HEK293T (cell line): ENCODE measurements at regions not wholly inside any gene's neighbourhood (a gene's known extent, or its start where the extent isn't known, plus 50 kb on each side); places are given as distances from the start of the nearest gene placed in this dataset.

ENCODE experiments used
- CTCF ChIA-PET: fragments of 350-600 bp; formaldehyde crosslinking; extraction: SDS; loops from one replicate; lab custom pipeline; 2021; ENCODE audit warnings: antibody characterized with exemption, inconsistent platforms; lab: Yijun Ruan, JAX
- POLR2A ChIA-PET: fragments of 350-600 bp; formaldehyde crosslinking; extraction: SDS; loops from one replicate; lab custom pipeline; 2020; ENCODE audit warnings: antibody characterized with exemption, inconsistent platforms; lab: Yijun Ruan, JAX
- DNase-seq: peaks from one replicate; pipeline ENCODE4 v3.0.0; 2012; ENCODE audit warnings: mixed read lengths; ENCODE audit errors: extremely low spot score
- ARNT ChIP-seq: fragments of 450-650 bp; IDR thresholded peaks from 2 replicates; pipeline ENCODE4 v1.6.1; 2017; ENCODE audit warnings: mild to moderate bottlenecking
- BHLHE40 ChIP-seq: fragments of 450-650 bp; IDR thresholded peaks from 2 replicates; pipeline ENCODE4 v1.6.1; 2016; ENCODE audit warnings: mild to moderate bottlenecking, moderate library complexity, borderline replicate concordance
- CTBP1 ChIP-seq: fragments of 450-650 bp; IDR thresholded peaks from 2 replicates; pipeline ENCODE4 v1.6.1; 2016; ENCODE audit warnings: borderline replicate concordance
- ELF4 ChIP-seq: fragments of 450-650 bp; IDR thresholded peaks from 2 replicates; pipeline ENCODE4 v1.6.1; 2017; ENCODE audit warnings: antibody characterized with exemption
- FOXA1 ChIP-seq: fragments of 450-650 bp; IDR thresholded peaks from 2 replicates; pipeline ENCODE4 v1.6.1; 2016; ENCODE audit warnings: mild to moderate bottlenecking
- FOXK2 ChIP-seq: fragments of 450-650 bp; IDR thresholded peaks from 2 replicates; pipeline ENCODE4 v1.6.1; 2016; ENCODE audit warnings: mild to moderate bottlenecking
- FOXM1 ChIP-seq: fragments of 450-650 bp; IDR thresholded peaks from 2 replicates; pipeline ENCODE4 v1.6.1; 2017; ENCODE audit warnings: mild to moderate bottlenecking, borderline replicate concordance
- HDGF ChIP-seq: fragments of 450-650 bp; IDR thresholded peaks from 2 replicates; pipeline ENCODE4 v1.6.1; 2017; ENCODE audit warnings: antibody characterized with exemption, borderline replicate concordance
- L3MBTL2 ChIP-seq: fragments of 450-650 bp; conservative IDR thresholded peaks from 2 replicates; pipeline ENCODE4 v1.6.1; 2016; ENCODE audit warnings: mild to moderate bottlenecking
- LEF1 ChIP-seq: fragments of 450-650 bp; IDR thresholded peaks from 2 replicates; pipeline ENCODE4 v1.6.1; 2017; ENCODE audit warnings: mild to moderate bottlenecking, borderline replicate concordance
- NFRKB ChIP-seq: fragments of 450-650 bp; IDR thresholded peaks from 2 replicates; pipeline ENCODE4 v1.6.1; 2016; ENCODE audit warnings: mild to moderate bottlenecking, moderate library complexity
- SP1 ChIP-seq: fragments of 450-650 bp; IDR thresholded peaks from 2 replicates; pipeline ENCODE4 v1.6.1; 2017
- SUZ12 ChIP-seq: fragments of 450-650 bp; IDR thresholded peaks from 2 replicates; pipeline ENCODE4 v1.6.1; 2016; ENCODE audit warnings: mild to moderate bottlenecking
- TARDBP ChIP-seq: fragments of 450-650 bp; IDR thresholded peaks from 2 replicates; pipeline ENCODE4 v1.6.1; 2016
- ZNF384 ChIP-seq: fragments of 450-650 bp; IDR thresholded peaks from 2 replicates; pipeline ENCODE4 v1.6.1; 2016
- TF ChIP-seq, protein P1 (sequence below): fragments of 450-650 bp; IDR thresholded peaks from 2 replicates; pipeline ENCODE4 v1.6.1; 2016

DNA sequence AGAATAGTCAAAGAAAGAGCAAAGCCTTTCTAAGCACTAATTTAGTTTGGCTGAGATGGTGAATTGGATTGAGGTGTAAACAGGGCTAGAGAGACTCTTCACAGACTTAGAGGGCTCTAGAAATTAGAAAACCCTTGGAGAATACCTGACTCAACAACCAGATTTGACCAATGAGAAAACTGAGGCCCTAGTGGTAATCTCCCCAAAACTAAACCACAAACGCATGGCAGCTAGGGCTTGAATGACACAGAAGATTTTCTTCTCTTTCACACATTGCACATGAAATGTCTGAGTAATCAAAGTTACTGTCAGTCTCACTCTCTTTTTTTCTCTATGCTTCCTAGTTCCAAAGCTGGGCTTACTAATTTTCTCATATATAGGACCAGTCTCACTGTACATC lies 314.5 kb upstream of the KCNJ16 start:
- no peak for TF ChIP-seq ARNT
- TF ChIP-seq ELF4 = no peak
- TF ChIP-seq FOXA1 = no peak
- no peak for TF ChIP-seq FOXM1
- no peak for TF ChIP-seq FOXK2
- CTCF ChIA-PET = no interaction called here
- DNase-seq = no peak
- POLR2A ChIA-PET = no interaction called here

DNA sequence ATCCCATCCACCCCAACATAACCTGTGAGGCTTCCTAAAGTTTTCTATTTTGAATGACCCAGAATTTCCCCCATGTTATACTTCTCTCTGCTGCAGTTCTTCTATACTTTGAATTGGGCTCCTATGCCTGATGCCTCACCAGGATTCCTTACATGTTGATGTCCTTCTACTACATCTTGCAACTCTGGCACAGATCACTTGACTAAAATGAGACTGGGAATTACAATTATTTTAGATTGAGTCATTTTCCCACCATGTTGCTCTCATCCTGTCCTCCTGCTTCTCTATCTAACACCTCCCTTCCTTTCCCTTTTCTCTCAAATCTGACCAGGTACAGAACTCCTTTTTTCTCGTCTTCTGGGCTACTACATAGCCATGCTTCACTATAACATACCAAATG lies 314.0 kb upstream of the KCNJ16 start:
- POLR2A ChIA-PET = no interaction called here
- TF ChIP-seq LEF1 = no peak
- TF ChIP-seq NFRKB = no peak
- TF ChIP-seq, protein P1, sequence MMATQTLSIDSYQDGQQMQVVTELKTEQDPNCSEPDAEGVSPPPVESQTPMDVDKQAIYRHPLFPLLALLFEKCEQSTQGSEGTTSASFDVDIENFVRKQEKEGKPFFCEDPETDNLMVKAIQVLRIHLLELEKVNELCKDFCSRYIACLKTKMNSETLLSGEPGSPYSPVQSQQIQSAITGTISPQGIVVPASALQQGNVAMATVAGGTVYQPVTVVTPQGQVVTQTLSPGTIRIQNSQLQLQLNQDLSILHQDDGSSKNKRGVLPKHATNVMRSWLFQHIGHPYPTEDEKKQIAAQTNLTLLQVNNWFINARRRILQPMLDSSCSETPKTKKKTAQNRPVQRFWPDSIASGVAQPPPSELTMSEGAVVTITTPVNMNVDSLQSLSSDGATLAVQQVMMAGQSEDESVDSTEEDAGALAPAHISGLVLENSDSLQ = no peak
- TF ChIP-seq TARDBP = no peak
- no peak for TF ChIP-seq ZNF384
- TF ChIP-seq FOXA1 = no peak
- no peak for TF ChIP-seq FOXM1
- TF ChIP-seq ELF4 = no peak
- CTCF ChIA-PET = no interaction called here
- no peak for DNase-seq

DNA sequence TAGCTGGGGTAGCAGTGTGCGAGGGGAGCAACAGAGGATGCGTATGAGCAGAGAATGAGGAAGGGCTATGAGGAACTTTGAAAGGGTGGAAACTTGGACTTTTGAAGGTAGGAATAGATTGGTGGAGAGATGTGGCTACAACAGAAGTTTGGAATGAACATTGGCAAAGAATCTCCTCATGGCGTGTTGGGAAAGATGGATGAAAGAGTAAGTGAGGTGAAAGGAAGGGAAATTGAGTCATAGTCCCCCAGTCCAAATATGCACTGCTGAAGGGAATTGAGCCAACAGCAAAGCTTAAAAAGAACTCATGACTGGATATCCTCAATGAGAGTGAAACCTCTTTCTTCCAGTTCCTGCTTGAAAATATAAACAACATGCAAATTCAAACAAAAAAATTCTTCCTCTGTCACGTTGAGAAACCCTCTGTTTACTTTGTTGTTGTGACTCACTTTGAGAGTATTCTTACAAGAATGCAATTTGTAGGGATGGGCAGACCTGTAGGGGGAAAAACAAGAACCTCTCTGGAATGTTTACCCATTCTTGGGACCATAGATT lies 313.2 kb upstream of the KCNJ16 start:
- DNase-seq = no peak
- POLR2A ChIA-PET = no interaction called here
- TF ChIP-seq LEF1 = no peak
- no peak for TF ChIP-seq NFRKB
- no peak for TF ChIP-seq TARDBP
- no peak for TF ChIP-seq FOXA1
- TF ChIP-seq, protein P1 = no peak
- TF ChIP-seq ZNF384 = no peak
- no peak for TF ChIP-seq BHLHE40
- no peak for TF ChIP-seq HDGF
- TF ChIP-seq CTBP1 = no peak
- no peak for TF ChIP-seq FOXK2
- no peak for TF ChIP-seq SUZ12
- CTCF ChIA-PET = no interaction called here

DNA sequence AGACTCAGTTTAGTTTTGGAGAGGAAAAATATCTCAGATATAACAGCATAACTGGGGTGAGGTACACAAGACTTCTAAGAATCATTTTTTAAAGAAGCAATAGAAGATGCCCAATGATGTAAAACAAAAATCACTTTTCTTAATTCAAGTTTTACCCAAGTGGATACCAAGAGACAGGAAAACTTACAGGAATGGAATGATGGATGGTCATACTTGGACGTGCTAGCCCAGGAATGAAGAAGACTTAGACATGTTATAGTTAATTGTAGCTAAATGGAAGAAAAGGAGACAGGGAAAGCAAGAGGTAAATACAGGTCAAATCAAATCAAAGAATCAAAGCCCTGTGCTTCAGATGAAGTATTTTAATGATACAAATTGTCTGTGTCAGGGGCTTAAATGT lies 312.7 kb upstream of the KCNJ16 start:
- CTCF ChIA-PET = interaction anchor here (0.7 kb wide), 1 partner anchor 1619 kb away, joined by 3 read pairs; no protein-coding TSS in a partner anchor
- no peak for TF ChIP-seq FOXM1
- no peak for TF ChIP-seq NFRKB
- TF ChIP-seq ZNF384 = no peak
- TF ChIP-seq ELF4 = no peak
- no peak for TF ChIP-seq FOXA1
- DNase-seq = no peak
- POLR2A ChIA-PET = no interaction called here

DNA sequence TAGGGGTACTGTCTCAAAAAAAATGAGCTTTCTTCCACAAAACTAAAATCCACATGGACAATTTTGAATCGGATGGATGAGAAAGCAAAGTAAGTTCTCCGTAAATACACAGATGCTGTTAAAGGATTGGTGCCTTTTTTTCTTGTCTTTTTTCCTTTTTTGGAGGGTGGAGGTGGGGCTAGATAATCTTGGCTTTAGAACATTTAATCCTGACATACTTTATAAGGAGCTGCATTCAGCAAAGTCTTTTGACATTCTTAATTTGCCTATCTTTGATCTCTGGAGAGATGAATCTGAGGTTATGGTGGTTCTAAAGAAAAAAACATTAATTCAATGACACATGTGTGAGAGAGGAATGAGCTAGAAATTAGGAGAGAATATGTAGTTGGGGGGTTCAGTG lies 312.3 kb upstream of the KCNJ16 start:
- POLR2A ChIA-PET = no interaction called here
- no peak for DNase-seq
- no peak for TF ChIP-seq ZNF384
- no peak for TF ChIP-seq HDGF
- TF ChIP-seq ARNT = no peak
- no peak for TF ChIP-seq TARDBP
- no peak for TF ChIP-seq FOXA1
- TF ChIP-seq SUZ12 = no peak
- TF ChIP-seq ELF4 = no peak
- TF ChIP-seq FOXK2 = no peak
- TF ChIP-seq LEF1 = no peak
- TF ChIP-seq, protein P1 = no peak
- TF ChIP-seq BHLHE40 = no peak
- TF ChIP-seq SP1 = no peak
- no peak for TF ChIP-seq NFRKB
- no peak for TF ChIP-seq FOXM1
- no peak for TF ChIP-seq L3MBTL2
- TF ChIP-seq CTBP1 = no peak
- CTCF ChIA-PET = interaction anchor here (0.7 kb wide), 1 partner anchor 1619 kb away, joined by 3 read pairs; no protein-coding TSS in a partner anchor

DNA sequence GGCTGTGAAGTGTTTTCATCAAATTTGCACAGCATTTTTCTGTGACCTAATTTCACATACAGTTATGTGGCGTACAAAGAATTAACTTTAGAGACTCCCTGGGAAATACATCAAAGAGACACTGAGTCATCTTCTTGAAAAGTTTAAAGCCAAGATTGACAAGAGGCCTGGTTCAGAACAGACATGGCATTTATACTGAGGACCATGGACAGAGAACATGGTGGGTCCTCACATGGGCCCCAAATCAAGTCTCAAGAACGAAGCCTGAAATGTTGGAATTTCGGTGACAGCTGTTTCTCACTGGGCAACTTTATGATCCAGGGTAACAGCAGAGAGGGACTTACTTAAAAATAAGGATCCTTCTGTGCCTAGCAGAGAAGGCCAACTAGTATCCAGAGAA lies 311.5 kb upstream of the KCNJ16 start:
- TF ChIP-seq FOXK2 (no peak), HDGF (no peak), SP1 (no peak), SUZ12 (no peak), FOXA1 (no peak), ZNF384 (no peak), LEF1 (no peak), L3MBTL2 (no peak), FOXM1 (no peak)
- ChIA-PET POLR2A (no interaction called here), CTCF (no interaction called here)
- DNase-seq = no peak

DNA sequence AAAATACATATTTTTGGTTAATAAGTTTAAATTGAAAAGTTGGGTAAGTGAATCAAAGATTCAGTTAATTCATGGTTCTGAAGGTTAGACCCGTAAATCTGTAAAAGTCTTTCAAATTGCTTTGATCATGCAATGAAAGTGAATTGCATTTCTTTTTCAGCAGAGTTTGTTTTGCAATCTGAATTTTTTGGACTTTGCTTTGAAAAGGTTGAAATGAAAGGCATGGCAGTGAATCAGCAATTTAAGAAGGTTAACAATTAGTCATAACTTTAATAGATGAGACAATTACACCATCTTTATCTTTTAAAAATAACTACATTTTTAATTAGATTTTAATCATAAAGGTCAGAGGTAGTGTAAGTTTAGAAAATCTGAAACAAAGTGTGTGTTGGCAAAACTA lies 310.9 kb upstream of the KCNJ16 start:
- DNase-seq = no peak
- POLR2A ChIA-PET = no interaction called here
- CTCF ChIA-PET = no interaction called here
- TF ChIP-seq ELF4 = no peak
